Lung (tissue), 11 donors: ENCODE measurements at regions not wholly inside any gene's neighbourhood (a gene's known extent, or its start where the extent isn't known, plus 50 kb on each side); places are given as distances from the start of the nearest gene placed in this dataset.

Experiments used
- ATAC-seq: fragments of 200-7000 bp; cut with Tn5 transposase; one replicate; pipeline ENCODE4 v1.9.1; 2020; ENCODE audit warnings: moderate number of reproducible peaks; ENCODE audit not compliant: insufficient read depth, low FRiP score
- DNase-seq, 3 donors: peaks; one replicate each; pipeline ENCODE4 v3.0.0-alpha.2; 2013 to 2017
- H3K27ac ChIP-seq, 2 donors: one replicate each; pipeline ENCODE4 v1.5.1; 2013; ENCODE audit warnings: mild to moderate bottlenecking in 2 of 2, moderate library complexity in 2 of 2, control low read depth in 1 of 2, inconsistent platforms in 1 of 2, low read depth in 1 of 2, low read length in 1 of 2
- H3K27me3 ChIP-seq, 3 donors: one replicate each; pipeline ENCODE4 v1.5.1; 2013; ENCODE audit warnings: low read length in 2 of 3; ENCODE audit not compliant: control insufficient read depth in 3 of 3, insufficient read depth in 3 of 3
- H3K36me3 ChIP-seq, 4 donors: one replicate each; pipeline ENCODE4 v1.5.1; 2013; ENCODE audit warnings: low read length in 4 of 4, mild to moderate bottlenecking in 1 of 4, moderate library complexity in 1 of 4; ENCODE audit not compliant: control insufficient read depth in 4 of 4, insufficient read depth in 4 of 4
- H3K4me1 ChIP-seq, 5 donors: one replicate each; pipeline ENCODE4 v1.5.1; 2013; ENCODE audit warnings: low read length in 5 of 5, mild to moderate bottlenecking in 2 of 5, moderate library complexity in 1 of 5; ENCODE audit not compliant: control insufficient read depth in 5 of 5, insufficient read depth in 5 of 5
- H3K4me3 ChIP-seq: one replicate; pipeline ENCODE4 v1.5.1; 2013; ENCODE audit warnings: mild to moderate bottlenecking, control low read depth, moderate library complexity
- H3K9ac ChIP-seq, 2 donors: one replicate each; pipeline ENCODE4 v1.5.1; 2013; ENCODE audit warnings: low read length in 2 of 2, control low read depth in 1 of 2; ENCODE audit not compliant: insufficient read depth in 1 of 2
- H3K9me3 ChIP-seq, 4 donors: one replicate each; pipeline ENCODE4 v1.5.1; 2013; ENCODE audit warnings: low read length in 3 of 4, mild to moderate bottlenecking in 1 of 4, moderate library complexity in 1 of 4; ENCODE audit not compliant: control insufficient read depth in 4 of 4, insufficient read depth in 3 of 4
- WGBS, 2 donors: extraction: QIAGEN DNeasy Blood & Tissue Kit; methylation state at CpG; one replicate each; pipeline ENCODE4 v1.1.7; 2013; 5-methylcytosine and 5-hydroxymethylcytosine counted together
- TF ChIP-seq, protein P1 (sequence below): IDR thresholded peaks from 2 replicates; pipeline ENCODE4 v1.5.1; 2012; ENCODE audit warnings: mild to moderate bottlenecking; ENCODE audit errors: control extremely low read depth, extremely low read depth
- donor health status: control.
- donor health status: control.
- donor health status: Bipolar disorder and iron deficiency.
- donor health status: healthy.
- donor health status: DM: yes; HTN: yes; CAD: no.

DNA sequence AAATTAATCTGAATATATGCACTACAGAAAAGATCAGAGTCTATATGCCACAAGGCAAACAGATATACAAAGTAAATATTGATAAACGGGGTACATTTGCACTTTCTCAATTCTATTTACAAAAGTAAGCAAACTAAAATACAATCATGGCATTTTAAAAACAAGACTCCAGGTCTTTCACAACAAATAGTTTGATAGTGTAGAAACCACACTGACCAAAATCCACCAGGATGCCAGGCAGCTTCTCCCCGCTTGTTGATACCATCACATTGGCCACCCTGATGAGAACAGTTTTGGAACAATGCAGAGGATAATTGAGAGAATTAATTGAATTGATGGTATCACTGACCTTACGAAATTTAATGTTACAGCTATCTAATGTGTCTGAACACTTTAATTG lies 190.6 kb upstream of the TMCO5A start:
- WGBS, 2 donors = 80 to 94% methylated on average over 3 of the region's 3 CpGs
- no peak for ATAC-seq

DNA sequence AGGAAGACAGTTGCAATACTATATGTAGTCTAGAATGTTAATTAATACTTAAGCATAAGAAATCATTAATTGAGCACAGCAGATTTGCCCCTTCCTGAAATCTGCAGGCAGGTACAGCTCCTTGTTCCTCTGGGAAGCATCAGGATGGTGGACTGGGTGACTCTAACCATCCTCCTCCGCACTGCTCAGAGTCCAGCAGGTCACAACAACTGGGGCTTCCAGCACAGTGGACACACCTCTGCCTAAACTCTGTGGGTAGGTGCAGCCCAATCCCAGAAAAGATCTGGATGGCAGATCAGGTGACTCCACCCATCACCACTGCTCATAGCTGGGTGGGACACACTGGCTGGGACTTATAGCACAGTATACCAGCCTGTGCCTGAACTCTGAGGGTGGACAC lies 189.9 kb upstream of the TMCO5A start:
- TF ChIP-seq, protein P1, sequence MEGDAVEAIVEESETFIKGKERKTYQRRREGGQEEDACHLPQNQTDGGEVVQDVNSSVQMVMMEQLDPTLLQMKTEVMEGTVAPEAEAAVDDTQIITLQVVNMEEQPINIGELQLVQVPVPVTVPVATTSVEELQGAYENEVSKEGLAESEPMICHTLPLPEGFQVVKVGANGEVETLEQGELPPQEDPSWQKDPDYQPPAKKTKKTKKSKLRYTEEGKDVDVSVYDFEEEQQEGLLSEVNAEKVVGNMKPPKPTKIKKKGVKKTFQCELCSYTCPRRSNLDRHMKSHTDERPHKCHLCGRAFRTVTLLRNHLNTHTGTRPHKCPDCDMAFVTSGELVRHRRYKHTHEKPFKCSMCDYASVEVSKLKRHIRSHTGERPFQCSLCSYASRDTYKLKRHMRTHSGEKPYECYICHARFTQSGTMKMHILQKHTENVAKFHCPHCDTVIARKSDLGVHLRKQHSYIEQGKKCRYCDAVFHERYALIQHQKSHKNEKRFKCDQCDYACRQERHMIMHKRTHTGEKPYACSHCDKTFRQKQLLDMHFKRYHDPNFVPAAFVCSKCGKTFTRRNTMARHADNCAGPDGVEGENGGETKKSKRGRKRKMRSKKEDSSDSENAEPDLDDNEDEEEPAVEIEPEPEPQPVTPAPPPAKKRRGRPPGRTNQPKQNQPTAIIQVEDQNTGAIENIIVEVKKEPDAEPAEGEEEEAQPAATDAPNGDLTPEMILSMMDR = no peak
- no peak overlapping the region for H3K27ac ChIP-seq
- ATAC-seq (no peak), DNase-seq (no peak)
- WGBS, 2 donors = 94 to 95% methylated on average over 1 of the region's 1 CpG
- peaks cover 0 to 4% (median 1%) of the 10 kb centered on the region in 4 donors for H3K9me3 ChIP-seq
- H3K27me3 ChIP-seq = no peaks in the 10 kb centered on the region
- no peak overlapping the region for H3K9ac ChIP-seq
- H3K4me1 ChIP-seq = no peaks in the 10 kb centered on the region
- no peak overlapping the region for H3K4me3 ChIP-seq
- no peaks in the 10 kb centered on the region for H3K36me3 ChIP-seq

More for the DNA sequence above, 190.6 kb upstream of the TMCO5A start:
- Histone ChIP-seq H3K27ac (no peak overlapping the region), H3K4me1 (no peaks in the 10 kb centered on the region), H3K36me3 (no peaks in the 10 kb centered on the region), H3K4me3 (no peak overlapping the region), H3K27me3 (no peaks in the 10 kb centered on the region), H3K9ac (no peak overlapping the region), H3K9me3 (peaks cover 0 to 4% (median 1%) of the 10 kb centered on the region in 4 donors)
- DNase-seq = no peak
- TF ChIP-seq, protein P1 = no peak

DNA sequence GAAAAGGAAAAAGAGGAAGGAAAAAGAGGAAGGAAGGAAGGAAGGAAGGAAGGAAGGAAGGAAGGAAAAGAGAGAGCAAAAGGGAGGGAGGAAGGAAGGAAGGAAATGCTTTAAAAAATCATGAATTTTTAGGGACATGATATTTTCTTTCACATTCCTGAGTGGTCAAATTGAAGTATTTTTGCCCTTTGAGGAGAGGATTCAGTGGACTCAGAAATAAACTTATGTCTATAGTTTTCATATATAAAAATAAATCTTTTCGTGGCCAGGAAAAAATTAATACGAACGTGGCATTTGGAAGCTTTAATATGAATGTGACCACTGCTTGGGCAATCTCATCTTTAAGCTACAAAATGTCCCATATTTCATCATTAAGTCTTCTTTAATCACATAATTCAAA lies 183.0 kb upstream of the TMCO5A start:
- WGBS, 2 donors = 94 to 95% methylated on average over 3 of the region's 3 CpGs
- H3K36me3 ChIP-seq = no peaks in the 10 kb centered on the region
- no peak for ATAC-seq

DNA sequence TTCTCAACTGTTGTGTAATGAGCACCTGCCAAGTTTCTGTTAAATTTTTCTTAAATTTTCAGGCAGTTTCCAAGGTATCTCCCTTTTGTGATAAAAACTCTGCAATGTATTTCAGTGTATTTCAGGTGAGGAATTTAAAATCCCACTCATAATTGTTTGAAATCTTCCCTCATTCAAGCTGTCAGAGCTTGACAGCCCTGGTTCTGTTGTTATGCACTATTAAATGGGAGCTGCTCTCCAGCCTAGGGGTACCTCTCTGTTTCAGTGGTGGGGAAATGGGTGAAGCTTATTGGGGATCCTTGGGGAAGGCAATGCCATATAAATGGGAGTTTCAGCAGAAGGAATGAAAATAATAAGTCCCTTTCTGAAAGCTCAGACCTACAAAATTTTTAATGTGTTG lies 178.0 kb upstream of the TMCO5A start:
- Histone ChIP-seq H3K36me3 (no peaks in the 10 kb centered on the region), H3K9ac (no peak overlapping the region), H3K4me1 (no peaks in the 10 kb centered on the region), H3K9me3 (no peaks in the 10 kb centered on the region), H3K27me3 (no peaks in the 10 kb centered on the region), H3K4me3 (no peak overlapping the region), H3K27ac (no peak overlapping the region)
- DNase-seq = no peak
- TF ChIP-seq, protein P1 = no peak
- no peak for ATAC-seq

More for the DNA sequence above, 183.0 kb upstream of the TMCO5A start:
- TF ChIP-seq, protein P1 = no peak
- Histone ChIP-seq H3K27me3 (no peaks in the 10 kb centered on the region), H3K9me3 (peaks cover 0 to under 1% (median 0%) of the 10 kb centered on the region in 4 donors), H3K4me3 (no peak overlapping the region), H3K27ac (no peak overlapping the region), H3K4me1 (no peaks in the 10 kb centered on the region), H3K9ac (no peak overlapping the region)
- DNase-seq = no peak
